ENCODE measurements at regions not wholly inside any gene's neighbourhood (a gene's known extent, or its start where the extent isn't known, plus 50 kb on each side); places are given as distances from the start of the nearest gene placed in this dataset.
"Not testable (repeated sequence)": the region's sequence is repeated elsewhere in the genome, so short reads cannot be mapped to it uniquely, and the experiment has no call there.

- DNase-seq (ENCODE audit: low read depth in 2 of 2), result peak in 1 of 2 donors; percentile 22
Observed at GRCh38 chr17:45585794-45586650, 95.5 kb upstream of the PLEKHM1 start.

DNA sequence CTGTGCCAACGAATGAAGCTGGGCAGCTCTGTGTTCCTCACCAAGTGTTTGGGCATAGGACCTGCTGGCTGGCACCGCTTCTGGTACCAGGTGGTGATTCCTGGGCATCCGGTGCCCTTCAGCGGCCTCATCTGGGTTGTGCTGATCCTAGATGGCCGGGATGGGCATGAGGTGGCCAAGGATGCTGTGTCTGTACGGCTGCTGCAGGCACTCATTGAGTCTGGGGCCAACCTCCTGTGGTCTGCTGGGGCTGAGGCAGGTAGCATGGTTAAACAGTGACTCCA is 96.1 kb upstream of the PLEKHM1 start:
- not testable (repeated sequence) for DNase-seq (ENCODE audit: low read depth in 2 of 2)

GRCh38 chr17:45592433-45592923 is 102.0 kb upstream of the PLEKHM1 start:
- DNase-seq (ENCODE audit: low read depth in 2 of 2), result peak; percentile 60 to 73

DNA sequence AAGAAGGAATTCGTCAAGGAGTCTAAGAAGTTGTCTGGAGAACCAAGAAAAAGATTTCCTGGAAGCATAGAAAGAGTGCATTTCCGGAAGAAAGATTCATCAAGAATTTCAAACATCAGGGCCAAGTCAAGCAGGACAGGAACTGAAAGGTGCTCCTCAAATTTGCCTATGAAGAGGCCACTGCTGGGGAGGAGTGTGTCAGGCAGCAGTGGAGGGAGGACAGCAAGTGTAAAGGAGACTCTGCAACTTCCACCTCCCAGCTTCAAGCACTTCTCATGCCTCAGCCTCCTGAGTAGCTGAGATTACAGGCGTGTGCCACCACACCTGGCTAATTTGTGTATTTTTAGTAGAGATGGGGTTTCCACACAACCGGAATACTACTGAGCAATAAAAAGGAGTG is 105.8 kb upstream of the PLEKHM1 start:
- not testable (repeated sequence) for DNase-seq (ENCODE audit: low read depth in 2 of 2)

- not testable (repeated sequence) for DNase-seq (ENCODE audit: low read depth in 2 of 2)
Observed at GRCh38 chr17:45600052-45601012, 109.8 kb upstream of the PLEKHM1 start.

- DNase-seq (ENCODE audit: low read depth in 2 of 2), result not testable (repeated sequence)
Observed at GRCh38 chr17:45601013-45601412, 110.5 kb upstream of the PLEKHM1 start.

DNA sequence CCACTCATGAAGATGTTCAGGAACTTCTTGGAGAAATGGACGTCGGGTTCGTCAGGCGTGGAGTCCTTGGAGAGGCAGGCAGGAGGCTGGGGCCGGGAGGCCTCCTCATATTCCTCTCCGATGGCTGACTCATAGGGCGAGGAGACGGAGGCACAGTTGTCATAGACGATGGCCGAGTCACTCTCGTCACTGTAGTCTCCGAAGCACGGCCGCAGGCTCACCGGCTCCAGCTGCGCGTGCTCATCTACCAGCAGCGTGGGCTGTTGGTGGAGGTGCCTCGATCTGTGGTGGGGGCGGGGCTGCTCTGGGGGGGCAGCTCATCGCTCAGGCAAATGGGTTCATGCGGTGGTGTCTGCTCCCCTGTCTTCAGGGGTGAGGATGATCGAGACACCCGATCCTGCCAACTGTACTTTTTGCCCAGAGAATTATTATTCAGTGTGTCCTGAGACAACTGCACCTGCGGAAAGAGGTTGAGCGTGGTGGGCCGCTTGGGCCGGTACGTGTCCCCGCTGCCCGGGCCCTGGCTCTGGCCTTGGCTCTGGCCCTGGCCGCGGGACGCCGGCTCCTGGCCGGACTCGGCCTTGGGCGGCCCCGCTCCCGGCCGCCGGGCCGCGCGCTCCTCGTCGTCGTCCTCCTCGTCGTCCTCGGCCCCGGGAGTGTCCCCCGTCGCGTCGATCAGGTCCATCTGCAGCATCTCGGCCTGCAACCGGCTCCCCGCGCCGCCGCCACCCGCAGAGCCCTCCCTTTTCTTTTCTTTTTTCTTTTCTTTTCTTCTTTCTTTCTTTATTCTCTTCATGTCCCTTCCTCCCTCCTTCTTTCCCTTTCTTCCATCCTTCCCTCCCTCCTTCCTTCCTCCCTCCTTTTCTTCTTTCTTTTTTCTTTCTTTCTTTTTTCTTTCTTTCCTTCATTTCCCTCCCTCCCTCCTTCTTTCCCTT is 111.4 kb upstream of the PLEKHM1 start:
- not testable (repeated sequence) for DNase-seq (ENCODE audit: low read depth in 2 of 2)

- not testable (repeated sequence) for DNase-seq (ENCODE audit: low read depth in 2 of 2)
Observed at GRCh38 chr17:45605751-45606150, 115.2 kb upstream of the PLEKHM1 start.

- peak; percentile 76 to 80 for DNase-seq (ENCODE audit: low read depth in 2 of 2)
Observed at GRCh38 chr17:45619984-45620405, 129.5 kb upstream of the PLEKHM1 start.

DNA sequence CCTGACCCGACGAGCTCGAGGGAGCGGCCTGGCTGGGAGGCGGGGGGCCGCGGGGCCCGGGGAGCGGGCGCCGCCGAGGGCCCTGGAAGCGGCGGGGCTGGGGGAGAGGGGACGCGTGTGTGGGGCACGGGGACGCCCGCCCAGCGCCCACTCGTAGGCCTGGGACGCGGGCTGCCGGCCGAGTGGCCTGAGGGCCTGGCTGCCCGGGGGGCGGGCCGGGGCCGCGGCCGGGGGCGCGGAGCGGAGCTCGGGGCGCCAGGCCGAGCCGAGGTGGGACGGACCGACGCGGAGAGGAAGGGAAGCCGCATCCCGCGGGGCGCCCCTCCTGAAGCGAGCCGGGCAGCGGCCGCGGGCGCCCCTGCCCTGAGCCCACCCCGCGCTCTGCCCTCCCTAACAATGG is 129.9 kb upstream of the PLEKHM1 start:
- DNase-seq (ENCODE audit: low read depth in 2 of 2), result peak in 1 of 2 donors; percentile 21

DNA sequence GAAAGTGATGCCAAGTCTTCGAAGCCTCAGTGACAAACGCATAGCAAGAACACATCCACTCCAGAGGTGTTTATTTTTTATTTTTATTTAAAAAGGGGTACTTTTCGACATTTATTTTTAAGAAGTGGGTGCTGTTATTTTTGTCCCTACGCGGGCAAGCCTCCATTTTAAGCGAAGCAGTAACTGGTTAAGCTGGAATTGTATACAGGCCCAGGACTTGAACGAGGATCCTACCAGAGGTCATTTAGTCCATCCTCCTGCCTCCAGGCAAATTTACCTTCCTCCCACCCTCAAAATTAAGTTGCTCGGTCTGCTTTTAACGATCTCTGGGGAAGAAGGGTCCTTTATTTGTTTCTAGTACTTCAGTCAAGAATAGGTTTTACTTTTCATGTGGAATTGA is 130.6 kb upstream of the PLEKHM1 start:
- not testable (repeated sequence) for DNase-seq (ENCODE audit: low read depth in 2 of 2)

DNA sequence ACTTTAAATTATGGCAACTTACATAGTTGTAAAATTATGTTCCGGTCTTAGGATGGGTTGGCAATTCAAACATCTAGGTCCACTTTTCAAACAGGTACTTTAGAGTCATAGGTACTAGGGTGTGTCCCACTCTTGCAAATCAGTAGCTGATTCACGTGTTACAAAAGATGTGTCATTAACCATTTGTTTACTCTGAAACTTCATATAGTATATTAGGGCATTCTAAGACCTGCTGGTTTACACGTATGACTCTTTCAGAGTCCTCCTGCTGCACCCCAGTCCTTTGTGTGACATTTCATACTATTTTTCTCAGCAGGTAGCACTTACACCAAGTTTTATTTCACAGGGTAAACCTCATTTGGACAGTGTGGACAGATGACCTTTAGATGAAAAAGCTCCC is 131.8 kb upstream of the PLEKHM1 start:
- DNase-seq (ENCODE audit: low read depth in 2 of 2), result not testable (repeated sequence)

DNA sequence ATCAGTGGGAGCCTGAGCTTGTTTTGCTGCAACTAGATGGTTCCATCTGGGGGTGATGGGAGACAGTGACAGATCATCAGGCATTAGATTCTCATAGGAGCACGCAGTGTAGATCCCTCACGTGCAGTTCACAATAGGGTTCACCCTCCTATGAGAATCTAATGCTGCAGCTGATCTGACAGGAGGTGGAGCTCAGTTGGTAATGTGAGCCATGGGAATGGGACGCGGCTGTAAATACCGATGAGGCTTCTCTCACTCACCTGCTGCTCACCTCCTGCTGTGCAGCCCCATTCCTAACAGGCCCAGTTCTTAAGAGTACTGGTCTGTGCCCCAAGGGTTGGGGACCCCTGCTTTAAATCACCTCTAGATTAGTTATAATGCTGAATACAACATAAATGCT is 137.5 kb upstream of the PLEKHM1 start:
- no peak for DNase-seq (ENCODE audit: low read depth in 2 of 2)

DNA sequence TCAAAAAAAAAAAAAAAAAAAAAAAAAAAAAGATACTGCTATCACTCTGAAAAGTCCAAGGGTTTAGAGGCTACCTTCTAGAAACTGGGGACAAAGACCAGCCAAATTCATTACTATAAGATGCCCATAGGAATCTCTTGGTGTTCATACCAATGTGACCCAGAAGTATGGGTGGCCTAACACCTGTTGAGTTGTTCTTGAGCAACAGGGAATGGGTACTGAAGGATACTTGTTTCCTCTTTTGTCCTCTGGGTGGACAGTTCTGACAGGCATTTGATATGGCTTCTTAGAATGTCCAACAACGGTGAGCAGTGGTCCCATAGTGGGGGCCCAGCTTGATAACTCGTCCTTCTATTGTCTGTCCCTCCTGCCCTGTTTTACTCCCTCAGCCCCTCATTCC is 141.4 kb upstream of the PLEKHM1 start:
- DNase-seq (ENCODE audit: low read depth in 2 of 2), result no peak

- no peak for DNase-seq (ENCODE audit: low read depth in 2 of 2)
Observed at GRCh38 chr17:45639297-45639849, 144.7 kb upstream of the CRHR1 start.

DNA sequence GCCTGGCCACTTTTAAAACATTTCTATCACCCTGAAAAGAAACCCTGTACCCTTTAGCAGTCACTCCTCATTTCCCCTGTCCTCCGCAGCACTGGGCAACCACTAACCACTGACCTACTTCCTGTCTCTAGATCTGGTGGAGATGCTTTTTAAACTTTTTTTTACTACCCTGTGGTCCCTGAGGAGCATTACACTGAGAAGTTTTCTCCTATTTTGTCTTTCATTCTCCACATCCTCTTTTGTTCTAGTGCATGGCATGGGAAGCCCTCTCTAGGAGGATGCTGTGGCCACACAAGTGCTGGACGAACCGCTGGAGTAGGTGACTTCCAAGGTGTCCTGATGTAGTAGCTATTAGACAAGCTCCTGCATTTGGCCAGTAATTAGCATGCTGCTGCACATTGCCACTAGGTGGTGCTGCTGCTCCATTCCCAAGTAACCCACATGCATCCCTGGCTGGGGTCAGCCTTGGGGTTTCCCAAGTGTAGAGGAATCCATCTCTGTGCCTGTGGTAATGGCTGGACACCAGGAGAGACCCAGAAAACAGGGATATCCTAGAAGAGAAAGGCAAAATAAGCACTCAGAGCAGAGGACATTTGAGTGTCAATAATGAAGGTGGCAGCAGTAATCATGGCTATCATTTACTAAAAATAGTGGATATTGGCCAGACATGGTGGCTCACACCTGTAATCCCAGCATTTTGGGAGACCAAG is 143.8 kb upstream of the CRHR1 start:
- DNase-seq (ENCODE audit: low read depth in 2 of 2), result peak; percentile 60 to 69

DNA sequence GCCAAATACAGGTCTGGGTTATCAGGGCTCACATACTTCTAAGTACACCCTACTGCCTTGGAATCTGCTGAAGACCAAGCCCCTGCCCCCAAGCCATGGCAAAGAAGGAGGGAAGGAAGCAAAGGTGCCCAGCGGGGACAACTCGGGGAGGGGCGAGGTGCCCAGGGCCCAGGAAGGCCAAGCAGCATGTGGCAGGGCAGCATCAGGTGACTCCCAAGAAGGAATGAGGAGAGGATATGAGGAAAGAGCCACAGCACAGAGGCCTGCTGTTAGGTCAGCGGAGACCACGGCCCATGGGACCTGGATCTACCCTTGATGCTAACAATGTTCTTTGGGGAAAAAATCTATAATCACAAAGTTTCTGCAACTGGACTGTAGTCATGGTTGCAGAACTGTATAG is 142.6 kb upstream of the CRHR1 start:
- DNase-seq (ENCODE audit: low read depth in 2 of 2), result no peak

DNA sequence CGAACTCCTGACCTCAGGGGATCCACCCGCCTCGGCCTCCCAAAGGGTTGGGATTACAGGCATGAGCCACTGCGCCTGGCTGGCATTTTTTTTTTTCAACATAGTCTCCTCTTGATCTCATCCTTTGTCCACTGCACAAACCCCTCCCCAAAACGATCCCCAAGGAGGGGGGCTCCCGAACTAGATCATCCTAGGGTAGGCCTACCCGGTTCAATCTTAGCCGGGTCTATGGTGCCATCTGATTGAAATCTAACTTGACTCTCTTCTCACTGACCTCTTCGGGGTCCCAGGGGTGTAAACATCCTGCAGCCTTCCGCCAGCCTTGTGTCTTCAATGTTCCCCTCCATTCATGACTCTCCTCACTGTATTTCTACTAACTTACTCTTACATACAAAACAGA is 140.5 kb upstream of the CRHR1 start:
- DNase-seq (ENCODE audit: low read depth in 2 of 2), result no peak

- not testable (repeated sequence) for DNase-seq (ENCODE audit: low read depth in 2 of 2)
Observed at GRCh38 chr17:45644637-45645036, 139.5 kb upstream of the CRHR1 start.

DNA sequence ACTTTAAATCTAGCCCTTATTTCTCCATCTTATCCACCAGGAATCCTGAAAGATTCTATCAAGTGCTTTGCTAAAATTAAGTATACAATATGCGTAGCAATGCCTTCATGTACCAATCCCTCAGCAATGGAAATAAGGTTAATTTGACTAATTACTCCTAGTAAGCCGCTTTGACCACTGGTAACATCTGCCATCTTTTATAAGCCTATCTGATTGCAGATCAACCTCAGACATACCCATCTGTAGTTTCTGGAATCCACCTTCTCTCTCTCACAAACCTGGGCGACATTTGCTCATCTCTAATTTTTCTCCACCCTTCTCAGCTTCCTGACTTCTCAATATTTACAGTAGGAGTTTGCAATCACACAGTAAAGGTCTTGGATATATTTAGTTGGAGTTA is 138.8 kb upstream of the CRHR1 start:
- no peak for DNase-seq (ENCODE audit: low read depth in 2 of 2)

Data from stimulated activated CD4-positive, alpha-beta T cell treated with anti-CD3 and anti-CD28 coated beads, Interleukin-1b, Interleukin-23, amount 100 ng/mL, for 4 hours (primary cell).